H9 (cell line): ENCODE measurements at regions not wholly inside any gene's neighbourhood (a gene's known extent, or its start where the extent isn't known, plus 50 kb on each side); places are given as distances from the start of the nearest gene placed in this dataset.

Experiments used
- DNase-seq: peaks from one replicate; pipeline ENCODE4 v3.0.0-alpha.2; 2017
- H2AFZ ChIP-seq: one replicate; pipeline ENCODE4 v1.6.1; 2013; ENCODE audit warnings: mild to moderate bottlenecking, low read length, control low read depth, moderate library complexity
- H2AK5ac ChIP-seq: 2 replicates; pipeline ENCODE4 v1.6.1; 2013; ENCODE audit warnings: low read length, control low read depth, mixed read lengths; ENCODE audit not compliant: insufficient read length
- H2BK120ac ChIP-seq: one replicate; pipeline ENCODE4 v1.6.1; 2013; ENCODE audit warnings: low read depth, mild to moderate bottlenecking, low read length, control low read depth, inconsistent platforms; ENCODE audit not compliant: poor library complexity, severe bottlenecking
- H2BK12ac ChIP-seq: 2 replicates; pipeline ENCODE4 v1.6.1; 2013; ENCODE audit warnings: low read length, control low read depth, mixed read lengths, low read depth; ENCODE audit not compliant: insufficient read length
- H2BK15ac ChIP-seq: 2 replicates; pipeline ENCODE4 v1.6.1; 2013; ENCODE audit warnings: low read depth, low read length, control low read depth
- H2BK20ac ChIP-seq: one replicate; pipeline ENCODE4 v1.6.1; 2013; ENCODE audit warnings: low read depth, mild to moderate bottlenecking, low read length, control low read depth, inconsistent platforms; ENCODE audit not compliant: poor library complexity, severe bottlenecking
- H2BK5ac ChIP-seq: 2 replicates; pipeline ENCODE4 v1.6.1; 2013; ENCODE audit warnings: low read length, control low read depth, mixed read lengths; ENCODE audit not compliant: insufficient read length
- H3K14ac ChIP-seq: 2 replicates; pipeline ENCODE4 v1.6.1; 2013; ENCODE audit warnings: low read length, control low read depth; ENCODE audit not compliant: insufficient read depth
- H3K18ac ChIP-seq: 2 replicates; pipeline ENCODE4 v1.6.1; 2013; ENCODE audit warnings: low read depth, mild to moderate bottlenecking, mixed read lengths, low read length, control low read depth; ENCODE audit not compliant: insufficient read length
- H3K23ac ChIP-seq: 2 replicates; pipeline ENCODE4 v1.6.1; 2013; ENCODE audit warnings: low read length, control low read depth, mixed read lengths, low read depth; ENCODE audit not compliant: insufficient read length
- H3K23me2 ChIP-seq: 2 replicates; pipeline ENCODE4 v1.6.1; 2013; ENCODE audit warnings: low read depth, mild to moderate bottlenecking, mixed read lengths, low read length, control low read depth; ENCODE audit not compliant: insufficient read length, poor library complexity, severe bottlenecking
- H3K27ac ChIP-seq: 2 replicates; pipeline ENCODE4 v1.5.1; 2013; ENCODE audit warnings: low read length, control low read depth, mixed read lengths, low read depth; ENCODE audit not compliant: insufficient read length
- H3K27me3 ChIP-seq: 2 replicates; pipeline ENCODE4 v1.6.1; 2013; ENCODE audit warnings: low read length, control low read depth, inconsistent platforms; ENCODE audit not compliant: insufficient read depth
- H3K4ac ChIP-seq: 2 replicates; pipeline ENCODE4 v1.6.1; 2013; ENCODE audit warnings: low read depth, mild to moderate bottlenecking, control low read depth, inconsistent platforms, low read length, moderate library complexity
- H3K4me1 ChIP-seq: 2 replicates; pipeline ENCODE4 v1.6.1; 2013; ENCODE audit warnings: low read length, control low read depth, inconsistent platforms; ENCODE audit not compliant: insufficient read depth
- H3K4me2 ChIP-seq: 2 replicates; pipeline ENCODE4 v1.6.1; 2013; ENCODE audit warnings: low read length, control low read depth, mixed read lengths; ENCODE audit not compliant: insufficient read length, insufficient read depth
- H3K56ac ChIP-seq: 2 replicates; pipeline ENCODE4 v1.6.1; 2013; ENCODE audit warnings: low read depth, mild to moderate bottlenecking, mixed read lengths, low read length, control low read depth; ENCODE audit not compliant: insufficient read length
- H3K79me1 ChIP-seq: 2 replicates; pipeline ENCODE4 v1.6.1; 2013; ENCODE audit warnings: low read depth, mild to moderate bottlenecking, moderate library complexity, low read length, control low read depth, inconsistent platforms; ENCODE audit not compliant: insufficient read depth, poor library complexity, severe bottlenecking
- H3K79me2 ChIP-seq: 2 replicates; pipeline ENCODE4 v1.6.1; 2013; ENCODE audit warnings: low read length, control low read depth, inconsistent platforms; ENCODE audit not compliant: insufficient read depth
- H3K9ac ChIP-seq: 2 replicates; pipeline ENCODE4 v1.6.1; 2013; ENCODE audit warnings: low read length, control low read depth, mixed read lengths; ENCODE audit not compliant: insufficient read length; ENCODE audit errors: extremely low read depth
- H3K9me3 ChIP-seq: one replicate; pipeline ENCODE4 v1.6.1; 2013; ENCODE audit warnings: low read depth, low read length, inconsistent platforms; ENCODE audit not compliant: control insufficient read depth
- H3T11ph ChIP-seq: one replicate; pipeline ENCODE4 v1.6.1; 2013; ENCODE audit warnings: mild to moderate bottlenecking, low read length, control low read depth, inconsistent platforms
- H4K20me1 ChIP-seq: one replicate; pipeline ENCODE4 v1.6.1; 2013; ENCODE audit not compliant: control insufficient read depth, insufficient read length, insufficient read depth
- H4K5ac ChIP-seq: 2 replicates; pipeline ENCODE4 v1.6.1; 2013; ENCODE audit warnings: low read depth, mild to moderate bottlenecking, mixed read lengths, low read length, control low read depth; ENCODE audit not compliant: insufficient read length
- H4K8ac ChIP-seq: replicated peaks from 2 replicates; pipeline ENCODE4 v1.6.1; 2013; ENCODE audit warnings: low read length, control low read depth, mixed read lengths, low read depth; ENCODE audit not compliant: insufficient read length
- H4K91ac ChIP-seq: 2 replicates; pipeline ENCODE4 v1.6.1; 2013; ENCODE audit warnings: low read depth, mild to moderate bottlenecking, moderate library complexity, mixed read lengths, low read length, control low read depth; ENCODE audit not compliant: insufficient read length
- H3K27ac Mint-ChIP-seq, 3 experiments: 2 replicates in 2 of 3; 3 replicates in 1 of 3; pipeline ENCODE4 v1.8.0; 2020 to 2021; ENCODE audit warnings: mixed read lengths in 3 of 3, mild to moderate bottlenecking in 1 of 3, moderate library complexity in 1 of 3
- H3K27me3 Mint-ChIP-seq: 2 replicates; pipeline ENCODE4 v1.8.0; 2021; ENCODE audit warnings: low read depth, mild to moderate bottlenecking, moderate library complexity, mixed read lengths
- H3K36me3 Mint-ChIP-seq, 3 experiments: 2 replicates in 2 of 3; 3 replicates in 1 of 3; pipeline ENCODE4 v1.8.0; 2020 to 2021; ENCODE audit warnings: low read depth in 3 of 3, mixed read lengths in 3 of 3; ENCODE audit not compliant: insufficient read depth in 1 of 3
- H3K4me1 Mint-ChIP-seq, 2 experiments: 2 replicates each; pipeline ENCODE4 v1.8.0; 2020; ENCODE audit warnings: mixed read lengths in 2 of 2
- H3K4me3 Mint-ChIP-seq, 2 experiments: 2 replicates in 1 of 2; 3 replicates in 1 of 2; pipeline ENCODE4 v1.8.0; 2020 to 2021; ENCODE audit warnings: mild to moderate bottlenecking in 2 of 2, mixed read lengths in 2 of 2, moderate library complexity in 1 of 2
- H3K9me3 Mint-ChIP-seq, 2 experiments: 2 replicates in 1 of 2; 3 replicates in 1 of 2; pipeline ENCODE4 v1.8.0; 2020; ENCODE audit warnings: mild to moderate bottlenecking in 2 of 2, mixed read lengths in 2 of 2, moderate library complexity in 1 of 2
- WGBS: extraction: QIAGEN DNeasy Blood & Tissue Kit; methylation state at CpG from one replicate; pipeline ENCODE4 v1.1.7; 2013; ENCODE audit warnings: missing lambda C conversion rate, low lambda C conversion rate, mixed read lengths; ENCODE audit not compliant: insufficient read length; ENCODE audit errors: extremely low coverage; 5-methylcytosine and 5-hydroxymethylcytosine counted together
- TF ChIP-seq, protein P1 (sequence below): fragments of 200-600 bp; sonication (generic); conservative IDR thresholded peaks from 3 replicates; pipeline ENCODE4 v1.8.0; 2021; ENCODE audit warnings: antibody characterized with exemption, mild to moderate bottlenecking

DNA sequence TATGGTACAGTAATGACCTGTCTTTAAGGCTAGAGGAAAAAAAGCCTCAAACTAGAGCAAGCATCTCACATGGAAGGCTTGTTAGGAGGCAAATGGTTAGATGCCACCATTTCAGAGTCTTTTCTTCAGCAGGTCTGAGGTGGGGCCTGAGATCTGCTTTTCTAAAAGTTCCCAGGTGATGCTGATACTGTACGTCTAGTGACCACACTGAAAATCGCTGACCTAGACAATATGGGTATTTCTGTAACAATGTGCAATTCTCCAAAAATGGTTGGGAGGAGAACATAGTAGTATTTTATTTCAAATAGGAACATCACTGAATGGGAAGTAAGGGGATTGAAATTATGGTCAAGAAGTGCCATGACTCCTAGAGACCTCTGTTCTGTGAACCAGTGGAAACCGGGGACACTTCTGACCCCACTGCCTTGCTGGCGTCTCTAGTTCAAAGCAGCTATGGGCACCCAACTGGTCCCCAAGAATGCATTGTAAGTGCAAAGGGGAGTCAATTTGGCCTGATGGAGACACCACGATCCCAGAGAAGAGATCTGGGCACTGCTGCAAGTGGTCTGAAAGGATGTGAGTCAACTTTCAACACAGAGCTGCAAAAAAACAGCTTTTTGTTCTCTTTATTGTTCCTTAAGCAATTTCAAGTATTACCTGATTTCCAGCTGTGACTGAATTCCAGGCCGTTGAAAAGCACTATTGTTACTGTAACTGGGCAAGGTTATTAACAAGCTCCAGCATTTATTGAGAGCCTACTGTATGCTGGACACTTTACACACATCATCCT lies 54.4 kb upstream of the PLEKHG7 start:
- Histone ChIP-seq H3T11ph (no peak overlapping the region), H2BK20ac (no peak overlapping the region), H3K4ac (no peak overlapping the region), H2AK5ac (no peak overlapping the region), H3K9ac (no peak overlapping the region), H3K27ac (no peak overlapping the region), H3K4me1 (no peaks in the 10 kb centered on the region; the same call in 1 of the 2 replicates), H3K79me1 (no peaks in the 10 kb centered on the region), H4K5ac (no peak overlapping the region), H3K4me2 (no peak overlapping the region), H3K18ac (no peak overlapping the region), H3K23me2 (no peaks in the 10 kb centered on the region), H4K8ac (no peak overlapping the region), H3K9me3 (no peaks in the 10 kb centered on the region), H4K20me1 (no peaks in the 10 kb centered on the region), H2AFZ (no peak overlapping the region), H3K27me3 (no peaks in the 10 kb centered on the region), H2BK5ac (no peak overlapping the region), H3K23ac (no peak overlapping the region), H2BK120ac (no peak overlapping the region), H2BK12ac (no peak overlapping the region), H3K56ac (no peak overlapping the region), H3K79me2 (no peaks in the 10 kb centered on the region), H4K91ac (no peak overlapping the region), H3K14ac (no peak overlapping the region), H2BK15ac (no peak overlapping the region)
- peak overlapping the region in 1 of 3 experiments; percentile 12; a peak in 1 of 7 replicates for H3K27ac Mint-ChIP-seq
- no peaks in the 10 kb centered on the region; a peak in 1 of 7 replicates for H3K36me3 Mint-ChIP-seq
- TF ChIP-seq, protein P1, sequence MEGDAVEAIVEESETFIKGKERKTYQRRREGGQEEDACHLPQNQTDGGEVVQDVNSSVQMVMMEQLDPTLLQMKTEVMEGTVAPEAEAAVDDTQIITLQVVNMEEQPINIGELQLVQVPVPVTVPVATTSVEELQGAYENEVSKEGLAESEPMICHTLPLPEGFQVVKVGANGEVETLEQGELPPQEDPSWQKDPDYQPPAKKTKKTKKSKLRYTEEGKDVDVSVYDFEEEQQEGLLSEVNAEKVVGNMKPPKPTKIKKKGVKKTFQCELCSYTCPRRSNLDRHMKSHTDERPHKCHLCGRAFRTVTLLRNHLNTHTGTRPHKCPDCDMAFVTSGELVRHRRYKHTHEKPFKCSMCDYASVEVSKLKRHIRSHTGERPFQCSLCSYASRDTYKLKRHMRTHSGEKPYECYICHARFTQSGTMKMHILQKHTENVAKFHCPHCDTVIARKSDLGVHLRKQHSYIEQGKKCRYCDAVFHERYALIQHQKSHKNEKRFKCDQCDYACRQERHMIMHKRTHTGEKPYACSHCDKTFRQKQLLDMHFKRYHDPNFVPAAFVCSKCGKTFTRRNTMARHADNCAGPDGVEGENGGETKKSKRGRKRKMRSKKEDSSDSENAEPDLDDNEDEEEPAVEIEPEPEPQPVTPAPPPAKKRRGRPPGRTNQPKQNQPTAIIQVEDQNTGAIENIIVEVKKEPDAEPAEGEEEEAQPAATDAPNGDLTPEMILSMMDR = no peak
- no CpG with 5 or more reads among the region's 6 CpGs for WGBS
- no peak for DNase-seq
- no peaks in the 10 kb centered on the region for H3K9me3 Mint-ChIP-seq
- no peak overlapping the region for H3K4me3 Mint-ChIP-seq
- peaks cover 23 to 27% of the 10 kb centered on the region in 2 experiments for H3K4me1 Mint-ChIP-seq
- H3K27me3 Mint-ChIP-seq = no peaks in the 10 kb centered on the region
